Astrocyte (in vitro differentiated cells and primary cell): ENCODE measurements at regions not wholly inside any gene's neighbourhood (a gene's known extent, or its start where the extent isn't known, plus 50 kb on each side); places are given as distances from the start of the nearest gene placed in this dataset.

ENCODE experiments used
- DNase-seq: peaks from one replicate; pipeline ENCODE4 v3.0.0-alpha.2; 2010; ENCODE audit warnings: low read depth
- FAIRE-seq: peaks from 2 replicates; lab custom pipeline; 2011; peaks lifted over from hg19 to GRCh38; lab: Jason Lieb, UNC
- H2AFZ ChIP-seq: 2 replicates; pipeline ENCODE4 v1.6.0; 2012; ENCODE audit warnings: low read depth, low read length, inconsistent platforms
- H3K27ac ChIP-seq: 2 replicates; pipeline ENCODE4 v1.5.1; 2011; ENCODE audit warnings: low read depth, low read length, inconsistent platforms
- H3K27me3 ChIP-seq: 2 replicates; pipeline ENCODE4 v1.6.0; 2011; ENCODE audit warnings: low read length, inconsistent platforms; ENCODE audit not compliant: insufficient read depth
- H3K36me3 ChIP-seq: 2 replicates; pipeline ENCODE4 v1.5.1; 2011; ENCODE audit warnings: low read length, inconsistent platforms; ENCODE audit not compliant: insufficient read depth
- H3K4me1 ChIP-seq: 2 replicates; pipeline ENCODE4 v1.5.1; 2011; ENCODE audit warnings: low read length, inconsistent platforms; ENCODE audit not compliant: insufficient read depth
- H3K4me2 ChIP-seq: 2 replicates; pipeline ENCODE4 v1.6.0; 2012; ENCODE audit warnings: low read length, inconsistent platforms
- H3K4me3 ChIP-seq: 2 replicates; pipeline ENCODE4 v1.5.1; 2011; ENCODE audit warnings: low read depth, mild to moderate bottlenecking, low read length, inconsistent platforms; ENCODE audit not compliant: insufficient read depth
- H3K79me2 ChIP-seq: 2 replicates; pipeline ENCODE4 v1.6.0; 2012; ENCODE audit warnings: mild to moderate bottlenecking, low read length, inconsistent platforms; ENCODE audit not compliant: insufficient read depth
- H3K9ac ChIP-seq: 2 replicates; pipeline ENCODE4 v1.6.0; 2012; ENCODE audit warnings: mild to moderate bottlenecking, low read length, inconsistent platforms
- H3K9me3 ChIP-seq: 2 replicates; pipeline ENCODE4 v1.5.1; 2012; ENCODE audit warnings: low read depth, mild to moderate bottlenecking, low read length, inconsistent platforms; ENCODE audit not compliant: insufficient read depth
- H4K20me1 ChIP-seq: 2 replicates; pipeline ENCODE4 v1.6.0; 2012; ENCODE audit warnings: low read length, inconsistent platforms; ENCODE audit not compliant: insufficient read depth
- H3K27ac Mint-ChIP-seq: one replicate; pipeline ENCODE4 v1.8.0; 2021; ENCODE audit warnings: mild to moderate bottlenecking, mixed read lengths; ENCODE audit not compliant: unreplicated experiment
- H3K27me3 Mint-ChIP-seq: one replicate; pipeline ENCODE4 v1.8.0; 2021; ENCODE audit warnings: low read depth, mixed read lengths; ENCODE audit not compliant: unreplicated experiment
- H3K36me3 Mint-ChIP-seq: one replicate; pipeline ENCODE4 v1.8.0; 2021; ENCODE audit warnings: low read depth, mixed read lengths; ENCODE audit not compliant: unreplicated experiment
- H3K4me1 Mint-ChIP-seq: one replicate; pipeline ENCODE4 v1.8.0; 2021; ENCODE audit warnings: low read depth, mixed read lengths; ENCODE audit not compliant: unreplicated experiment
- H3K4me3 Mint-ChIP-seq: one replicate; pipeline ENCODE4 v1.8.0; 2021; ENCODE audit warnings: mild to moderate bottlenecking, moderate library complexity, mixed read lengths; ENCODE audit not compliant: unreplicated experiment
- H3K9me3 Mint-ChIP-seq: one replicate; pipeline ENCODE4 v1.8.0; 2021; ENCODE audit warnings: mild to moderate bottlenecking, mixed read lengths; ENCODE audit not compliant: unreplicated experiment
- CTCF ChIP-seq: IDR thresholded peaks from 2 replicates; pipeline ENCODE4 v1.5.1; 2011; ENCODE audit warnings: low read depth, mild to moderate bottlenecking, inconsistent platforms, low read length, moderate library complexity; ENCODE audit not compliant: insufficient read depth
- EZH2 ChIP-seq: IDR thresholded peaks from 2 replicates; pipeline ENCODE4 v1.6.1; 2012; ENCODE audit warnings: mild to moderate bottlenecking, low read length, inconsistent platforms; ENCODE audit not compliant: insufficient read depth

- Histone ChIP-seq H3K4me3 (no peak overlapping the region), H3K4me1 (no peaks in the 10 kb centered on the region), H4K20me1 (no peaks in the 10 kb centered on the region), H3K79me2 (no peaks in the 10 kb centered on the region), H3K27ac (no peak overlapping the region), H3K9ac (no peak overlapping the region), H3K4me2 (no peak overlapping the region), H3K27me3 (peaks cover 2% of the 10 kb centered on the region), H3K9me3 (no peaks in the 10 kb centered on the region), H2AFZ (no peak overlapping the region), H3K36me3 (no peaks in the 10 kb centered on the region)
- Mint-ChIP-seq H3K27ac (no peak overlapping the region), H3K4me1 (peaks cover 5% of the 10 kb centered on the region), H3K36me3 (no peaks in the 10 kb centered on the region), H3K27me3 (no peaks in the 10 kb centered on the region), H3K9me3 (no peaks in the 10 kb centered on the region), H3K4me3 (no peak overlapping the region)
- TF ChIP-seq CTCF (no peak), EZH2 (no peak)
- no peak for FAIRE-seq
- no peak for DNase-seq
These were observed 102.2 kb upstream of the UXS1 start for GRCh38 chr2:106296182-106296815.

DNA sequence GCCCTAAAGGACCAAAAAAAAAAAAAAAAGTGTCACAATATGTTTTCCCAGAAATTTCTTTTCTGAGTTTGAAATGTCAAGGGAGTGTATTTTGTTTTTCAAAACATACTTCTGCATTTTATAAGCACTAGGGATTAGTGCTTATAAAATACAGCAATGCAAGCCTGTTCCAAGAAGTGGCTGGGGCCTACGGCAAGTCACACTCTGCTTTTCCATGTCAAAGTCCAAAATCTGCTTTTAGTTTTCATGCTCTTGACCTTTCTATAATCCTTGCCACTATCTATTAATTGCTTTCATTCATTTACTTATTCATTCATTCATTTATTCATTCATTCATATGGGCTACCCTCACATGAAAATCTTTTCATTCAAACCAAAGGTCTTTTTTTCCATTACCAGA is 100.1 kb upstream of the UXS1 start:
- Histone ChIP-seq H4K20me1 (no peaks in the 10 kb centered on the region), H3K4me2 (no peak overlapping the region), H3K4me3 (no peak overlapping the region), H3K36me3 (no peaks in the 10 kb centered on the region), H3K9ac (no peak overlapping the region), H3K4me1 (no peaks in the 10 kb centered on the region), H2AFZ (no peak overlapping the region), H3K27ac (no peak overlapping the region), H3K79me2 (no peaks in the 10 kb centered on the region), H3K27me3 (peaks cover 2% of the 10 kb centered on the region), H3K9me3 (no peaks in the 10 kb centered on the region)
- no peak for TF ChIP-seq CTCF
- no peak for TF ChIP-seq EZH2
- Mint-ChIP-seq H3K27me3 (no peaks in the 10 kb centered on the region), H3K27ac (no peak overlapping the region), H3K9me3 (no peaks in the 10 kb centered on the region), H3K4me1 (peaks cover 5% of the 10 kb centered on the region), H3K36me3 (no peaks in the 10 kb centered on the region), H3K4me3 (no peak overlapping the region)
- DNase-seq (no peak), FAIRE-seq (no peak)

GRCh38 chr2:106293271-106293783 is 99.2 kb upstream of the UXS1 start:
- TF ChIP-seq CTCF (no peak), EZH2 (no peak)
- Mint-ChIP-seq H3K27ac (no peak overlapping the region), H3K27me3 (no peaks in the 10 kb centered on the region), H3K4me3 (no peak overlapping the region), H3K36me3 (no peaks in the 10 kb centered on the region), H3K4me1 (peaks cover 5% of the 10 kb centered on the region), H3K9me3 (no peaks in the 10 kb centered on the region)
- H3K4me2 ChIP-seq: no peak overlapping the region
- no peak overlapping the region for H2AFZ ChIP-seq
- no peaks in the 10 kb centered on the region for H3K36me3 ChIP-seq
- H3K27me3 ChIP-seq: peaks cover 2% of the 10 kb centered on the region
- H3K9ac ChIP-seq: no peak overlapping the region
- H3K27ac ChIP-seq: no peak overlapping the region
- no peaks in the 10 kb centered on the region for H3K4me1 ChIP-seq
- no peak overlapping the region for H3K4me3 ChIP-seq
- no peaks in the 10 kb centered on the region for H3K9me3 ChIP-seq
- no peaks in the 10 kb centered on the region for H4K20me1 ChIP-seq
- DNase-seq: no peak
- FAIRE-seq: no peak
- H3K79me2 ChIP-seq: no peaks in the 10 kb centered on the region
